Nephron progenitor cell (in vitro differentiated cells): ENCODE measurements at regions not wholly inside any gene's neighbourhood (a gene's known extent, or its start where the extent isn't known, plus 50 kb on each side); places are given as distances from the start of the nearest gene placed in this dataset.

Source experiments
- DNase-seq: peaks from one replicate; pipeline ENCODE4 v3.0.0; 2021
- H3K27ac Mint-ChIP-seq: 2 replicates; pipeline ENCODE4 v1.8.0; 2021; ENCODE audit warnings: mild to moderate bottlenecking, moderate library complexity, mixed read lengths
- H3K27me3 Mint-ChIP-seq: 2 replicates; pipeline ENCODE4 v1.8.0; 2021; ENCODE audit warnings: mild to moderate bottlenecking, low read depth, mixed read lengths; ENCODE audit not compliant: poor library complexity
- H3K36me3 Mint-ChIP-seq: 2 replicates; pipeline ENCODE4 v1.8.0; 2021; ENCODE audit warnings: low read depth, mixed read lengths
- H3K4me1 Mint-ChIP-seq: 2 replicates; pipeline ENCODE4 v1.8.0; 2021; ENCODE audit warnings: mixed read lengths
- H3K4me3 Mint-ChIP-seq: 2 replicates; pipeline ENCODE4 v1.8.0; 2021; ENCODE audit warnings: mild to moderate bottlenecking, moderate library complexity, mixed read lengths
- H3K9me3 Mint-ChIP-seq: 2 replicates; pipeline ENCODE4 v1.8.0; 2021; ENCODE audit warnings: mild to moderate bottlenecking, moderate library complexity, mixed read lengths
- TF ChIP-seq, protein P1 (sequence below): fragments of 200-600 bp; sonication (generic); IDR thresholded peaks from 2 replicates; pipeline ENCODE4 v1.5.0; 2021; ENCODE audit warnings: antibody characterized with exemption

DNA sequence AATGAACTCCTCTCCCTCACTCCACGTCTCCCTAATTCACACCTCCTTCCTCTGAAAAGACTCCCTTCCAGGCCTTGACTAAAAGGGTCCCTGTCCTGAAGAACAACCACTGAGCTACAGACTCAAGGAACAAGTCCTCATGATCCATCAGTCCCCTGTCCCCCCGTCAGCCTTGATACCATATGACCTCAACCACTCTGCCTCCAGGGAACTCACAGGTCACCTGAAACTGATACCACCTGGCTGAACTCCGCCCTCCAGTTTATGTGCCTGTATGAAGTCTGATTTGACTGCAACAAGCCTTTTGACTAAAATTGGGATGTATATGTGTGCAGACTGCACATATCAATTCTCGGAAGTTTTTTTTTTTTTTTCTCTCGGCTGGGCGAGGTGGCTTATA is 88.7 kb downstream of the UGCG start:
- DNase-seq = no peak
- Mint-ChIP-seq H3K27me3 (peaks cover 4% of the 10 kb centered on the region), H3K4me3 (no peak overlapping the region), H3K4me1 (peaks cover 9% of the 10 kb centered on the region), H3K27ac (peak overlapping the region; percentile 75), H3K9me3 (peaks cover 3% of the 10 kb centered on the region), H3K36me3 (no peaks in the 10 kb centered on the region)
- TF ChIP-seq, protein P1, sequence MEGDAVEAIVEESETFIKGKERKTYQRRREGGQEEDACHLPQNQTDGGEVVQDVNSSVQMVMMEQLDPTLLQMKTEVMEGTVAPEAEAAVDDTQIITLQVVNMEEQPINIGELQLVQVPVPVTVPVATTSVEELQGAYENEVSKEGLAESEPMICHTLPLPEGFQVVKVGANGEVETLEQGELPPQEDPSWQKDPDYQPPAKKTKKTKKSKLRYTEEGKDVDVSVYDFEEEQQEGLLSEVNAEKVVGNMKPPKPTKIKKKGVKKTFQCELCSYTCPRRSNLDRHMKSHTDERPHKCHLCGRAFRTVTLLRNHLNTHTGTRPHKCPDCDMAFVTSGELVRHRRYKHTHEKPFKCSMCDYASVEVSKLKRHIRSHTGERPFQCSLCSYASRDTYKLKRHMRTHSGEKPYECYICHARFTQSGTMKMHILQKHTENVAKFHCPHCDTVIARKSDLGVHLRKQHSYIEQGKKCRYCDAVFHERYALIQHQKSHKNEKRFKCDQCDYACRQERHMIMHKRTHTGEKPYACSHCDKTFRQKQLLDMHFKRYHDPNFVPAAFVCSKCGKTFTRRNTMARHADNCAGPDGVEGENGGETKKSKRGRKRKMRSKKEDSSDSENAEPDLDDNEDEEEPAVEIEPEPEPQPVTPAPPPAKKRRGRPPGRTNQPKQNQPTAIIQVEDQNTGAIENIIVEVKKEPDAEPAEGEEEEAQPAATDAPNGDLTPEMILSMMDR = no peak

DNA sequence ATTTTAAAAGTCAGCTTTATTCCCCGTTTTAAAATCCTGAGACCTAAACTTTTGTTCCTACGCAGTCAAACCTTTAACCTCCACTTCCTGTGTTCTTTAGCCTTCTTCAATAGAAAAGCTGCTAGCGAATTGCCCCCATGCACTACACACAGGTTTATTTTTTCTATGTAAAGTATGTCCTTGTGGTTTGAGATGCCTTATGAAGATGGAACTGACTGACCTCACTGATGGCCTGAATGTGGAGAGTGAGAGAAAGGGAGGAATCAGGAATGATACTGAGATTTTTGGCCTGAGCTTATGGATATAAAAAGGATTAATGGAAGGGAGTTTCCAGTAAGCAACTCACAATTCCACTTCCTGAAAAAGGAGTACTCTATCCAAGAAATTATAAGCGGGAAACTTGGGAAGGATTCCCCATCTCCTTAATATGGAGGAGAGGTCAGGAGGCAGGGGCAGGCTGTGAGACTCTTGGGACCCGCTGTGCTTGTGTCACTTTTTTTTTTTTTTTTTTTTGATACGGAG is 89.5 kb downstream of the UGCG start:
- Mint-ChIP-seq H3K9me3 (peaks cover 3% of the 10 kb centered on the region), H3K36me3 (no peaks in the 10 kb centered on the region), H3K4me3 (no peak overlapping the region), H3K4me1 (peaks cover 5% of the 10 kb centered on the region), H3K27me3 (peaks cover 2% of the 10 kb centered on the region), H3K27ac (no peak overlapping the region)
- TF ChIP-seq, protein P1 = no peak
- DNase-seq = no peak
